ENCODE measurements at regions not wholly inside any gene's neighbourhood (a gene's known extent, or its start where the extent isn't known, plus 50 kb on each side); places are given as distances from the start of the nearest gene placed in this dataset.

GRCh38 chr4:81564025-81564424, 92.3 kb upstream of the RASGEF1B start:
- no peak for DNase-seq
- Mint-ChIP-seq H3K36me3 (ENCODE audit: unreplicated experiment) (no peaks in the 10 kb centered on the region), H3K9me3 (ENCODE audit: unreplicated experiment) (no peaks in the 10 kb centered on the region), H3K4me3 (ENCODE audit: unreplicated experiment) (no peak overlapping the region), H3K4me1 (ENCODE audit: low read depth, unreplicated experiment) (peaks cover 11% of the 10 kb centered on the region), H3K27ac (ENCODE audit: unreplicated experiment) (no peak overlapping the region), H3K27me3 (ENCODE audit: unreplicated experiment) (no peaks in the 10 kb centered on the region)
- no peak for TF ChIP-seq CTCF (IDR thresholded peaks at IDR 0.05; ENCODE audit: partially characterized antibody, unreplicated experiment)

GRCh38 chr4:81562093-81562492, 90.4 kb upstream of the RASGEF1B start:
- no peaks in the 10 kb centered on the region for H3K36me3 Mint-ChIP-seq (ENCODE audit: unreplicated experiment)
- no peak overlapping the region for H3K27ac Mint-ChIP-seq (ENCODE audit: unreplicated experiment)
- H3K9me3 Mint-ChIP-seq (ENCODE audit: unreplicated experiment), result no peaks in the 10 kb centered on the region
- no peak for TF ChIP-seq CTCF (IDR thresholded peaks at IDR 0.05; ENCODE audit: partially characterized antibody, unreplicated experiment)
- no peak for DNase-seq
- peaks cover 11% of the 10 kb centered on the region for H3K4me1 Mint-ChIP-seq (ENCODE audit: low read depth, unreplicated experiment)
- H3K27me3 Mint-ChIP-seq (ENCODE audit: unreplicated experiment), result no peaks in the 10 kb centered on the region
- H3K4me3 Mint-ChIP-seq (ENCODE audit: unreplicated experiment), result no peak overlapping the region

GRCh38 chr4:81557306-81557705, 85.6 kb upstream of the RASGEF1B start:
- Mint-ChIP-seq H3K4me1 (ENCODE audit: low read depth, unreplicated experiment) (peaks cover 2% of the 10 kb centered on the region), H3K36me3 (ENCODE audit: unreplicated experiment) (no peaks in the 10 kb centered on the region), H3K4me3 (ENCODE audit: unreplicated experiment) (no peak overlapping the region), H3K27me3 (ENCODE audit: unreplicated experiment) (no peaks in the 10 kb centered on the region), H3K27ac (ENCODE audit: unreplicated experiment) (no peak overlapping the region), H3K9me3 (ENCODE audit: unreplicated experiment) (no peaks in the 10 kb centered on the region)
- no peak for DNase-seq
- TF ChIP-seq CTCF (IDR thresholded peaks at IDR 0.05; ENCODE audit: partially characterized antibody, unreplicated experiment), result no peak

- Mint-ChIP-seq H3K27me3 (ENCODE audit: unreplicated experiment) (no peaks in the 10 kb centered on the region), H3K9me3 (ENCODE audit: unreplicated experiment) (no peaks in the 10 kb centered on the region), H3K4me1 (ENCODE audit: low read depth, unreplicated experiment) (peaks cover 4% of the 10 kb centered on the region), H3K36me3 (ENCODE audit: unreplicated experiment) (no peaks in the 10 kb centered on the region), H3K27ac (ENCODE audit: unreplicated experiment) (no peak overlapping the region), H3K4me3 (ENCODE audit: unreplicated experiment) (no peak overlapping the region)
- DNase-seq, result no peak
- no peak for TF ChIP-seq CTCF (IDR thresholded peaks at IDR 0.05; ENCODE audit: partially characterized antibody, unreplicated experiment)
Measured at GRCh38 chr4:81555489-81555888, 83.8 kb upstream of the RASGEF1B start.

- no peak overlapping the region for H3K4me3 Mint-ChIP-seq (ENCODE audit: unreplicated experiment)
- H3K36me3 Mint-ChIP-seq (ENCODE audit: unreplicated experiment), result no peaks in the 10 kb centered on the region
- H3K4me1 Mint-ChIP-seq (ENCODE audit: low read depth, unreplicated experiment), result peaks cover 8% of the 10 kb centered on the region
- no peaks in the 10 kb centered on the region for H3K27me3 Mint-ChIP-seq (ENCODE audit: unreplicated experiment)
- H3K9me3 Mint-ChIP-seq (ENCODE audit: unreplicated experiment), result no peaks in the 10 kb centered on the region
- H3K27ac Mint-ChIP-seq (ENCODE audit: unreplicated experiment), result no peak overlapping the region
- no peak for DNase-seq
- no peak for TF ChIP-seq CTCF (IDR thresholded peaks at IDR 0.05; ENCODE audit: partially characterized antibody, unreplicated experiment)
Measured at GRCh38 chr4:81552086-81552485, 80.4 kb upstream of the RASGEF1B start.
